DMS53 (cell line): ENCODE measurements at regions not wholly inside any gene's neighbourhood (a gene's known extent, or its start where the extent isn't known, plus 50 kb on each side); places are given as distances from the start of the nearest gene placed in this dataset.
"Not testable (repeated sequence)": the region's sequence is repeated elsewhere in the genome, so short reads cannot be mapped to it uniquely, and the experiment has no call there.

Experiments
- DNase-seq: peaks from one replicate; lab custom pipeline; 2025; lab: John Stamatoyannopoulos, UW

DNA sequence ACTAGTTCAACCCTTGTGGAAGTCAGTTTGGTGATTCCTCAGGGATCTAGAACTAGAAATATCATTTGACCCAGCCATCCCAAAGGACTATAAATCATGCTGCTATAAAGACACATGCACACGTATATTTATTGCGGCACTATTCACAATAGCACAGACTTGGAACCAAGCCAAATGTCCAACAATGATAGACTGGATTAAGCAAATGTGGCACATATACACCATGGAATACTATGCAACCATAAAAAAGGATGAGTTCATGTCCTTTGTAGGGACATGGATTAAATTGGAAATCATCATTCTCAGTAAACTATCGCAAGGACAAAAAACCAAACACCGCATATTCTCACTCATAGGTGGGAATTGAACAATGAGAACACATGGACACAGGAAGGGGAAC is 157.8 kb downstream of the MSN start:
- DNase-seq, result not testable (repeated sequence)

GRCh38 chrX:65821721-65822496 is 154.5 kb downstream of the MSN start:
- DNase-seq, result no peak

DNA sequence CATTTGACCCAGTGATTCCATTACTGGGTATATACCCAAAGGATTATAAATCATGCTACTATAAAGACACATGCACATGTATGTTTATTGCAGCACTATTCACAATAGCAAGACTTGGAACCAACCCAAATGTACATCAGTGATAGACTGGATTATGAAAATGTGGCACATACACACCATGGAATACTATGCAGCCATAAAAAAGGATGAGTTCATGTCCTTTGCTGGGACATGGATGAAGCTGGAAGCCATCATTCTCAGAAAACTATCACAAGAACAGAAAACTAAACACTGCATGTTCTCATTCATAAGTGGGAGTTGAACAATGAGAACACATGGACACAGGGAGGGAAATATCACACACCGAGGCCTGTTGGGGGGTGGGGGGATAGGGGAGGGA is 152.5 kb downstream of the MSN start:
- not testable (repeated sequence) for DNase-seq

DNA sequence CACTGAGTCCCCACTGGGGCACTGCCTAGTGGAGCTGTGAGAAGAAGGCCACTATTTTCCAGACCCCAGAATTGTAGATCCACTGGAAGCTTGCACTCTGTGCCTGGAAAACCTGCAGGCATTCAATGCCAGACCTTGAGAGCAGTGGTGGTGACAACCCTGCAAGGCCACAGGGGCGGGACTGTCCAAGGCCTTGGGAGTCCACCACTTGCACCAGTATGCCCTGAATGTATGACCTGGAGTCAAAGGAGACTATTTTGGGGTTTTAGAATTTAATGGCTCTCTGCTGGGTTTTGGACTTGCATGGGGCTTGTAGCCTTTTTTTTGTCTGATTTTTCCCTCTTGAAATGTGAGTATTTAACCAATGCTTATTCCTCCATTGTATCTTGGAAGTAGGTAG is 145.8 kb downstream of the MSN start:
- no peak for DNase-seq

DNA sequence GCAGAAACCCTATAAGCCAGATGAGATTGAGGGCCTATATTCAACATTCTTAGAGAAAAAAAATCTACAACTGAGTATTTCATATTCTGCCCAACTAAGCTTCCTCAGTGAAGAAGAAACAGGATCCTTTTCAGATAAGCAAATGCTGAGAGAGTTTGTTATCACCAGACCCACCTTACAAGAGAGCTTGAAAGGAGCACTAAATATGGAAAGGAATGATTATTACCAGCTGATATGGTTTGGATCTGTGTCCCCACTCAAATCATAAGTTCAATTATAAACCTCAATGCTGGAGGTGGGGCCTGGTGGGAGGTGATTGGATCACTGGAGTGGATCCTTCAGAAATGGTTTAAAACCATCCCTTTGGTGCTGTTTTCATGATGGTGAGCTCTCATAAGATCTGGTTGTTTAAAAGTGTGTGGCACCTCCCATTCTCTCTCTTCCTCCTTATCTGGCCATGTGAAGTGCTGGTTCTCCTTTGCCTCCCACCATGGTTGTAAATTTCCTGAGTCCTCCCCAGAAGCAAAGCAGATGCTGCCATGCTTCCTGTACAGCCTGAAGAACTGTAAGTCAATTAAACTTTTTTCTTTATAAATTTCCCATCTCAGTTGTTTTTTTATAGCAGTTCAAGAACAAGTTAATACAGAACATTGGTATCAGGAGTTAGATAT is 144.2 kb downstream of the MSN start:
- no peak for DNase-seq
